HG03469 (cell line): ENCODE measurements at regions not wholly inside any gene's neighbourhood (a gene's known extent, or its start where the extent isn't known, plus 50 kb on each side); places are given as distances from the start of the nearest gene placed in this dataset.
"Not testable (repeated sequence)": the region's sequence is repeated elsewhere in the genome, so short reads cannot be mapped to it uniquely, and the experiment has no call there.

Experiments
- ATAC-seq: cut with Tn5 transposase; IDR thresholded peaks from one replicate; pipeline ENCODE4 v1.9.1; 2021; ENCODE audit warnings: mild to moderate bottlenecking, moderate library complexity, moderate number of reproducible peaks; ENCODE audit not compliant: unreplicated experiment

- no peak for ATAC-seq
These were observed 1498.8 kb downstream of the MAT2B start for GRCh38 chr5:165004175-165004574.

GRCh38 chr5:165014439-165014838 lies 1509.0 kb downstream of the MAT2B start:
- no peak for ATAC-seq

GRCh38 chr5:165015126-165015525 lies 1509.7 kb downstream of the MAT2B start:
- ATAC-seq = no peak

- ATAC-seq = no peak
These were observed 1510.1 kb downstream of the MAT2B start for GRCh38 chr5:165015547-165015946.

GRCh38 chr5:165026971-165027370 lies 1521.6 kb downstream of the MAT2B start:
- no peak for ATAC-seq

GRCh38 chr5:165028356-165028755 lies 1522.9 kb downstream of the MAT2B start:
- ATAC-seq = no peak

- no peak for ATAC-seq
These were observed 1523.9 kb downstream of the MAT2B start for GRCh38 chr5:165029099-165029870.

- no peak for ATAC-seq
These were observed 1525.6 kb downstream of the MAT2B start for GRCh38 chr5:165030971-165031370.

- ATAC-seq = no peak
These were observed 1526.0 kb downstream of the MAT2B start for GRCh38 chr5:165031371-165031770.

- no peak for ATAC-seq
These were observed 1530.1 kb downstream of the MAT2B start for GRCh38 chr5:165035520-165035919.

- ATAC-seq = no peak
These were observed 1534.3 kb downstream of the MAT2B start for GRCh38 chr5:165039748-165040147.

- not testable (repeated sequence) for ATAC-seq
These were observed 1540.5 kb downstream of the MAT2B start for GRCh38 chr5:165045941-165046340.

GRCh38 chr5:165055476-165055875 lies 1550.1 kb downstream of the MAT2B start:
- no peak for ATAC-seq

GRCh38 chr5:165057145-165057544 lies 1551.7 kb downstream of the MAT2B start:
- no peak for ATAC-seq

GRCh38 chr5:165066751-165067385 lies 1561.4 kb downstream of the MAT2B start:
- ATAC-seq = no peak

- no peak for ATAC-seq
These were observed 1571.3 kb downstream of the MAT2B start for GRCh38 chr5:165076686-165077085.

- no peak for ATAC-seq
These were observed 1574.0 kb downstream of the MAT2B start for GRCh38 chr5:165079389-165079788.

GRCh38 chr5:165083394-165083793 lies 1578.0 kb downstream of the MAT2B start:
- no peak for ATAC-seq

GRCh38 chr5:165086465-165086864 lies 1581.0 kb downstream of the MAT2B start:
- ATAC-seq = no peak

- ATAC-seq = no peak
These were observed 1589.4 kb downstream of the MAT2B start for GRCh38 chr5:165094782-165095181.

GRCh38 chr5:165101709-165102108 lies 1596.3 kb downstream of the MAT2B start:
- ATAC-seq = no peak

- ATAC-seq = no peak
These were observed 1599.2 kb downstream of the MAT2B start for GRCh38 chr5:165104611-165105010.
